AG04450 (cell line): ENCODE measurements at regions not wholly inside any gene's neighbourhood (a gene's known extent, or its start where the extent isn't known, plus 50 kb on each side); places are given as distances from the start of the nearest gene placed in this dataset.

ENCODE experiments used
- CTCF ChIA-PET: fragments of 300-600, 350-600 bp; formaldehyde crosslinking; extraction: SDS; loops from one replicate; lab custom pipeline; 2022; ENCODE audit warnings: antibody characterized with exemption, inconsistent platforms; lab: Charles Lee
- POLR2A ChIA-PET: fragments of 350-600 bp; formaldehyde crosslinking; extraction: SDS; loops from one replicate; lab custom pipeline; 2021; ENCODE audit warnings: antibody characterized with exemption, inconsistent platforms; lab: Yijun Ruan, JAX
- DNase-seq: peaks from one replicate; pipeline ENCODE4 v3.0.0-alpha.2; 2011; ENCODE audit warnings: low read depth, low spot score
- H3K27ac ChIP-seq: one replicate; pipeline ENCODE4 v1.5.1; 2012; ENCODE audit warnings: low read depth, low read length, control low read depth
- H3K27me3 ChIP-seq: one replicate; pipeline ENCODE4 v1.6.0; 2012; ENCODE audit warnings: low read length; ENCODE audit not compliant: control insufficient read depth, insufficient read depth
- H3K4me3 ChIP-seq: 2 replicates; pipeline ENCODE4 v1.5.1; 2011; ENCODE audit warnings: mild to moderate bottlenecking, low read depth, low read length, control low read depth
- H3K9me3 ChIP-seq: 2 replicates; pipeline ENCODE4 v1.5.1; 2012; ENCODE audit warnings: low read length; ENCODE audit not compliant: control insufficient read depth, insufficient read depth
- TF ChIP-seq, protein P1 (sequence below): IDR thresholded peaks from 2 replicates; pipeline ENCODE4 v1.5.1; 2011; ENCODE audit warnings: low read depth, low read length, control low read depth, inconsistent platforms

DNA sequence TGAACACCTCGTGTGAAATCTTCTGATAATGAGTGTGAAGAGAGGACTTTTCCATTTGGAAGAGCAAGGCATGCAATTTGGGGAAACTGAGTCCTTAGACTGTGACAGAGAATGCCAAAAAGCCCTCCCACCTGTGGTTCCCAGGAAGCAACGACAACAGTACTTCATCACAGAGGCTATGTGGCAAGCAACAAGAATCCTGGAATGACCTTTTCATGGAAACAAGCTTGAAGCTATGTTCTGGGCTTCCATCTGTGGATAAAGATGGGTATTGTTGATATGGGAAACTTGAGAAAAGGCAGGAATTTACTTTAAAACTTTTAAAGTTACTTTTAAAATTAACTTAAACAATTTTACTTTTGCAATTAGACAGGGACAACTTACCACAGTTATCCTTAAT, 131.2 kb upstream of the ANKH start:
- Histone ChIP-seq H3K27ac (no peak overlapping the region), H3K9me3 (peaks cover 2% of the 10 kb centered on the region; the same call in 1 of the 2 replicates), H3K4me3 (no peak overlapping the region), H3K27me3 (peaks cover 7% of the 10 kb centered on the region)
- TF ChIP-seq, protein P1, sequence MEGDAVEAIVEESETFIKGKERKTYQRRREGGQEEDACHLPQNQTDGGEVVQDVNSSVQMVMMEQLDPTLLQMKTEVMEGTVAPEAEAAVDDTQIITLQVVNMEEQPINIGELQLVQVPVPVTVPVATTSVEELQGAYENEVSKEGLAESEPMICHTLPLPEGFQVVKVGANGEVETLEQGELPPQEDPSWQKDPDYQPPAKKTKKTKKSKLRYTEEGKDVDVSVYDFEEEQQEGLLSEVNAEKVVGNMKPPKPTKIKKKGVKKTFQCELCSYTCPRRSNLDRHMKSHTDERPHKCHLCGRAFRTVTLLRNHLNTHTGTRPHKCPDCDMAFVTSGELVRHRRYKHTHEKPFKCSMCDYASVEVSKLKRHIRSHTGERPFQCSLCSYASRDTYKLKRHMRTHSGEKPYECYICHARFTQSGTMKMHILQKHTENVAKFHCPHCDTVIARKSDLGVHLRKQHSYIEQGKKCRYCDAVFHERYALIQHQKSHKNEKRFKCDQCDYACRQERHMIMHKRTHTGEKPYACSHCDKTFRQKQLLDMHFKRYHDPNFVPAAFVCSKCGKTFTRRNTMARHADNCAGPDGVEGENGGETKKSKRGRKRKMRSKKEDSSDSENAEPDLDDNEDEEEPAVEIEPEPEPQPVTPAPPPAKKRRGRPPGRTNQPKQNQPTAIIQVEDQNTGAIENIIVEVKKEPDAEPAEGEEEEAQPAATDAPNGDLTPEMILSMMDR, result no peak
- ChIA-PET POLR2A (interaction anchor here (1.0 kb wide), 1 partner anchor 259 kb away, joined by 3 read pairs; no protein-coding TSS in a partner anchor), CTCF (interaction anchor here (0.6 to 9.4 kb wide), 47 partner anchors 10 to 992 kb away, joined by 3 to 192 read pairs (median 5); partner anchors contain the start of gene ANKH)
- DNase-seq, result no peak

DNA sequence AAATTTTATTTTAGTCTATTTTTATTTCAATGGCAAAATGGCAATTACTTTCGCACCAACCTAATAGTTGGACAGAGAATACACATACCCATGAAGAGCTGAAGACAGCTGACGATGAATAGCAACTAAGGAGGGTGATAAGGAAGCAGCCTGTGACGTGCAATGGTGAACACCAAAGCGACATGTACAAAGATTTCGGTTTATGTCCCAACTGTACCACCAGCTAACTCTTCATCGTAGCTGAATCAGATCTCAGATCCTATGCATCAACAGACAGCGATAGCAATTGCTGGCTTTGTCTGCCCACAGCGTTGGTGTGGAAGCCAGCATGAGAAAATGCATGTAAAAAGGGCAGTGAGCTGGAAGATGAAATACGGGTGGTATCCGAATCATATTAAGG, 130.6 kb upstream of the ANKH start:
- no peak overlapping the region for H3K4me3 ChIP-seq
- no peak for DNase-seq
- peaks cover 9% of the 10 kb centered on the region for H3K27me3 ChIP-seq
- no peak overlapping the region for H3K27ac ChIP-seq
- peaks cover 5% of the 10 kb centered on the region; the same call in 1 of the 2 replicates for H3K9me3 ChIP-seq
- ChIA-PET CTCF (interaction anchor here (0.6 to 9.4 kb wide), 25 partner anchors 10 to 341 kb away, joined by 3 to 192 read pairs (median 9); partner anchors contain the start of gene ANKH), POLR2A (no interaction called here)
- TF ChIP-seq, protein P1, result no peak

DNA sequence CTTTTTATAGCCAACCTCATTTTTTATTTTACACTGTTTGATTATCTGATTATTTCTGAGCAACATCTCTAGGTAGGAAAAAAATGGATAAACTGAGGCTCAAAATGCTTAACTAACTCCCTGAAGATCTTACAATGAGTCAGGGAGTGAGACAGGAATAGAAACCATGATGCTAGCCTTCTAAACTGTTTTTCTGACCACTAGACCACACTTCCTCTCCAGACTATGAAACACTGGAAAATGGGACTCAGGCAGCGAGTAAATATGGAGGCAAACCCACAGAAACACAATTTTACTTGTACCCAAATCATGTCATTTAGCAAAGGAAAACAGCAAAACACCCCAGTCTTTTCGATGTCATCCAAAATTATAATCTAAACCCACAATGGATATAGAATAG, 129.9 kb upstream of the ANKH start:
- TF ChIP-seq, protein P1, result no peak
- POLR2A ChIA-PET, result no interaction called here
- H3K27me3 ChIP-seq, result peaks cover 13% of the 10 kb centered on the region
- H3K9me3 ChIP-seq, result peaks cover 5% of the 10 kb centered on the region; the same call in 1 of the 2 replicates
- no peak overlapping the region for H3K4me3 ChIP-seq
- CTCF ChIA-PET, result interaction anchor here (3.9 to 9.4 kb wide), 2 partner anchors 275 to 316 kb away, joined by 57 to 192 read pairs; no protein-coding TSS in a partner anchor
- no peak overlapping the region for H3K27ac ChIP-seq
- DNase-seq, result no peak

DNA sequence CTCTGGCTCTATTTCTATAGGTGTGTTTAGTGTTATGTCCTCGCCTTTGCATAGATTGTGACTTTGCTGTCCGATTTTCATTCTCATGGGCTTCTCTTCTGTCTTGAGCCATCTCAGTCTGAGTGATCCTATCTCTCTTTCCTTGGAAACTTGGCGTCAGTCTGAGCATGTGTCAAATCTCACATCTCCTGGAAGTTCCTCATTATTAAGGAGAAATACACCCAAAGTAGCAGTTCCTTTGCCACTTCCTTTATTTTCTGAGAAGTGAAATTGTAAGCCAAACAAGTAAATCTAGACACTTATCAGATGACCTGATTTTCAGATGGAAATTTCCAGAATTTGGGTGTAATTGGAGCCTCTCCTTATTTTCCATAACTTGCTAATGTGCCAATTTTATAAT, 126.9 kb upstream of the ANKH start:
- Histone ChIP-seq H3K9me3 (peaks cover 5% of the 10 kb centered on the region), H3K4me3 (no peak overlapping the region), H3K27ac (no peak overlapping the region), H3K27me3 (peaks cover 13% of the 10 kb centered on the region)
- TF ChIP-seq, protein P1, result no peak
- ChIA-PET POLR2A (no interaction called here), CTCF (no interaction called here)
- no peak for DNase-seq

DNA sequence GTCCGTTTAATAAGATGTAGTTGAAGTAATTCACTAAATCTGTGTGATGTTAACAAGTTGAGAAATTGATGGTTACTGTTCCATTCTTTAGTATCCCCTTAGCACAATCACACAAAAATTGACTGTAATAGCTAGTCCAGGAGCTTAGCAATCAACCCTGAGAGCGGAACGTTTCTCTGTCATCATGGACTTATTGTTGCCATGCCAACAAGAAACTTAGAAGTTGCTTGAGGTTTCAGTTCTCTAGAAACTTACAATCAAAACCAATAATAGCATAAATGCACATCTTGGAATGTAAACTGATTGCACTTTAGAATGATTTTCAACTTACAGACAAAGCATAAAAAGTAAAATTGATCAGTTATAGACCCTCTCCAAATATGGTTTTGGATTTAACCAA, 125.4 kb upstream of the ANKH start:
- H3K9me3 ChIP-seq, result peaks cover 5% of the 10 kb centered on the region
- peaks cover 13% of the 10 kb centered on the region for H3K27me3 ChIP-seq
- no peak overlapping the region for H3K27ac ChIP-seq
- TF ChIP-seq, protein P1, result no peak
- POLR2A ChIA-PET, result no interaction called here
- no peak for DNase-seq
- CTCF ChIA-PET, result no interaction called here
- H3K4me3 ChIP-seq, result no peak overlapping the region
